ENCODE measurements at regions not wholly inside any gene's neighbourhood (a gene's known extent, or its start where the extent isn't known, plus 50 kb on each side); places are given as distances from the start of the nearest gene placed in this dataset.

DNA sequence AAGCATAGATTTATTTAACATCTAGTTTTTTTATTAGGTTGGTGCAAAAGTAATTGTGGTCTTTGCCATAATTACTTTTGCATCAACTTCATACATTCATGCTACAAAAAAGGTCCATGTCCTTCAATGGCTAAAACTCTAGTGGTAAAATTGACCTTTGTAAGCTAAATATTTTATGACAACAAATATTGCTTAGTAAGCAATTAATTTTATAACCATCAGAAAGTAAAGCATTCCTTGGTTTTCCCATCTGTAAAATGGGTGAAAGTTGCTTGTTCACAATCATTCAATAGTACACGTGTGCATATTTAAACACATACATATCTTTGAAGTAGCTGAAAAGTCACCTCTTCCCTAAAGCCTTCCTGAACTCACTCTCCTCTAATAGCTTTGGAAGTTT lies 789.6 kb downstream of the CDH8 start:
- no peak for TF ChIP-seq GATA2 (CRISPR knock-in tag; IDR thresholded peaks at IDR 0.05)
- TF ChIP-seq, protein P1, sequence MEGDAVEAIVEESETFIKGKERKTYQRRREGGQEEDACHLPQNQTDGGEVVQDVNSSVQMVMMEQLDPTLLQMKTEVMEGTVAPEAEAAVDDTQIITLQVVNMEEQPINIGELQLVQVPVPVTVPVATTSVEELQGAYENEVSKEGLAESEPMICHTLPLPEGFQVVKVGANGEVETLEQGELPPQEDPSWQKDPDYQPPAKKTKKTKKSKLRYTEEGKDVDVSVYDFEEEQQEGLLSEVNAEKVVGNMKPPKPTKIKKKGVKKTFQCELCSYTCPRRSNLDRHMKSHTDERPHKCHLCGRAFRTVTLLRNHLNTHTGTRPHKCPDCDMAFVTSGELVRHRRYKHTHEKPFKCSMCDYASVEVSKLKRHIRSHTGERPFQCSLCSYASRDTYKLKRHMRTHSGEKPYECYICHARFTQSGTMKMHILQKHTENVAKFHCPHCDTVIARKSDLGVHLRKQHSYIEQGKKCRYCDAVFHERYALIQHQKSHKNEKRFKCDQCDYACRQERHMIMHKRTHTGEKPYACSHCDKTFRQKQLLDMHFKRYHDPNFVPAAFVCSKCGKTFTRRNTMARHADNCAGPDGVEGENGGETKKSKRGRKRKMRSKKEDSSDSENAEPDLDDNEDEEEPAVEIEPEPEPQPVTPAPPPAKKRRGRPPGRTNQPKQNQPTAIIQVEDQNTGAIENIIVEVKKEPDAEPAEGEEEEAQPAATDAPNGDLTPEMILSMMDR (IDR thresholded peaks at IDR 0.05) = no peak
- TF ChIP-seq RCOR1 (IDR thresholded peaks at IDR 0.05; ENCODE audit: low read length) = no peak
- TF ChIP-seq POLR2AphosphoS5 (IDR thresholded peaks at IDR 0.05; ENCODE audit: low read depth, low read length) = no peak
- no peak for TF ChIP-seq SMC3 (IDR thresholded peaks at IDR 0.05; ENCODE audit: low read depth, low read length)
- TF ChIP-seq, protein P2, sequence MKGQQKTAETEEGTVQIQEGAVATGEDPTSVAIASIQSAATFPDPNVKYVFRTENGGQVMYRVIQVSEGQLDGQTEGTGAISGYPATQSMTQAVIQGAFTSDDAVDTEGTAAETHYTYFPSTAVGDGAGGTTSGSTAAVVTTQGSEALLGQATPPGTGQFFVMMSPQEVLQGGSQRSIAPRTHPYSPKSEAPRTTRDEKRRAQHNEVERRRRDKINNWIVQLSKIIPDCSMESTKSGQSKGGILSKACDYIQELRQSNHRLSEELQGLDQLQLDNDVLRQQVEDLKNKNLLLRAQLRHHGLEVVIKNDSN (IDR thresholded peaks at IDR 0.05; ENCODE audit: borderline replicate concordance, low read depth) = no peak
- no peak for TF ChIP-seq EP300 (IDR thresholded peaks at IDR 0.05; ENCODE audit: borderline replicate concordance in 1 of 2, low read depth in 1 of 2, low read length in 1 of 2)
- TF ChIP-seq, protein P3, sequence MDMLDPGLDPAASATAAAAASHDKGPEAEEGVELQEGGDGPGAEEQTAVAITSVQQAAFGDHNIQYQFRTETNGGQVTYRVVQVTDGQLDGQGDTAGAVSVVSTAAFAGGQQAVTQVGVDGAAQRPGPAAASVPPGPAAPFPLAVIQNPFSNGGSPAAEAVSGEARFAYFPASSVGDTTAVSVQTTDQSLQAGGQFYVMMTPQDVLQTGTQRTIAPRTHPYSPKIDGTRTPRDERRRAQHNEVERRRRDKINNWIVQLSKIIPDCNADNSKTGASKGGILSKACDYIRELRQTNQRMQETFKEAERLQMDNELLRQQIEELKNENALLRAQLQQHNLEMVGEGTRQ (IDR thresholded peaks at IDR 0.05; ENCODE audit: borderline replicate concordance, low read depth, low read length) = no peak
- no peak for TF ChIP-seq NFIC (IDR thresholded peaks at IDR 0.05; ENCODE audit: borderline replicate concordance)

Data from SK-N-SH (cell line).